ENCODE measurements at regions not wholly inside any gene's neighbourhood (a gene's known extent, or its start where the extent isn't known, plus 50 kb on each side); places are given as distances from the start of the nearest gene placed in this dataset.

GRCh38 chr14:66056926-66057552, 429.1 kb upstream of the CCDC196 start:
- TF ChIP-seq, protein P1, sequence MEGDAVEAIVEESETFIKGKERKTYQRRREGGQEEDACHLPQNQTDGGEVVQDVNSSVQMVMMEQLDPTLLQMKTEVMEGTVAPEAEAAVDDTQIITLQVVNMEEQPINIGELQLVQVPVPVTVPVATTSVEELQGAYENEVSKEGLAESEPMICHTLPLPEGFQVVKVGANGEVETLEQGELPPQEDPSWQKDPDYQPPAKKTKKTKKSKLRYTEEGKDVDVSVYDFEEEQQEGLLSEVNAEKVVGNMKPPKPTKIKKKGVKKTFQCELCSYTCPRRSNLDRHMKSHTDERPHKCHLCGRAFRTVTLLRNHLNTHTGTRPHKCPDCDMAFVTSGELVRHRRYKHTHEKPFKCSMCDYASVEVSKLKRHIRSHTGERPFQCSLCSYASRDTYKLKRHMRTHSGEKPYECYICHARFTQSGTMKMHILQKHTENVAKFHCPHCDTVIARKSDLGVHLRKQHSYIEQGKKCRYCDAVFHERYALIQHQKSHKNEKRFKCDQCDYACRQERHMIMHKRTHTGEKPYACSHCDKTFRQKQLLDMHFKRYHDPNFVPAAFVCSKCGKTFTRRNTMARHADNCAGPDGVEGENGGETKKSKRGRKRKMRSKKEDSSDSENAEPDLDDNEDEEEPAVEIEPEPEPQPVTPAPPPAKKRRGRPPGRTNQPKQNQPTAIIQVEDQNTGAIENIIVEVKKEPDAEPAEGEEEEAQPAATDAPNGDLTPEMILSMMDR (IDR thresholded peaks at IDR 0.05): no peak
- no peak for TF ChIP-seq POLR2A (IDR thresholded peaks at IDR 0.05)
- H3K4me3 ChIP-seq: no peak overlapping the region
- H3K4me1 ChIP-seq: no peaks in the 10 kb centered on the region
- H3K9me3 ChIP-seq: no peaks in the 10 kb centered on the region
- no peak overlapping the region for H3K27ac ChIP-seq
- no peaks in the 10 kb centered on the region for H3K36me3 ChIP-seq
- no peak for DNase-seq
- no peaks in the 10 kb centered on the region for H3K27me3 ChIP-seq

- no peaks in the 10 kb centered on the region for H3K4me1 ChIP-seq
- H3K36me3 ChIP-seq: no peaks in the 10 kb centered on the region
- no peak overlapping the region for H3K27ac ChIP-seq
- H3K9me3 ChIP-seq: no peaks in the 10 kb centered on the region
- no peaks in the 10 kb centered on the region for H3K27me3 ChIP-seq
- no peak overlapping the region for H3K4me3 ChIP-seq
- TF ChIP-seq, protein P1 (IDR thresholded peaks at IDR 0.05): no peak
- TF ChIP-seq POLR2A (IDR thresholded peaks at IDR 0.05): no peak
- DNase-seq: no peak
Measured at GRCh38 chr14:66065188-66065587, 421.0 kb upstream of the CCDC196 start.

- TF ChIP-seq, protein P1 (IDR thresholded peaks at IDR 0.05): no peak
- no peak for TF ChIP-seq POLR2A (IDR thresholded peaks at IDR 0.05)
- Histone ChIP-seq H3K27me3 (no peaks in the 10 kb centered on the region), H3K9me3 (no peaks in the 10 kb centered on the region)
Measured at GRCh38 chr14:66066981-66067776, 419.0 kb upstream of the CCDC196 start.

DNA sequence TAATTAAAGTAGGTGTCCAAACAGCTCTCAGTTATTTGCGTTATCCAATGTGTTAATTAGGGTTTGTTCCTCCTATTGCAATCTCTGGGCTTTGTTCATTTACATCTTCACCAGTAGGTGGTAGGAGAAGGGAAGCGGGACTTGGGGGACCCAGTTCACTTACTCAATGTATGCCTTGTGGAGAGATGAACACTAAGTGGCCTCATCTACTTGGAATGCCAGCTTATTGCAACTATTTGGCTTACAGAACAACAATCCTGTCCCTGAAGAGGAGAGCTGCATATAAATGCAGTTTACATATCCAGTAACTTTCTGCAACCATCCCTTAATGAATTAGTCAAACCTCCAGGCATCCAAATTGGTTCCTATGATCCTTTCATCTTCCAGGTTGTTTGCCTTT, 417.1 kb upstream of the CCDC196 start:
- no peaks in the 10 kb centered on the region for H3K27me3 ChIP-seq
- no peaks in the 10 kb centered on the region for H3K4me1 ChIP-seq
- H3K9me3 ChIP-seq: no peaks in the 10 kb centered on the region
- no peaks in the 10 kb centered on the region for H3K36me3 ChIP-seq
- H3K4me3 ChIP-seq: no peak overlapping the region
- no peak overlapping the region for H3K27ac ChIP-seq
- no peak for DNase-seq
- no peak for TF ChIP-seq POLR2A (IDR thresholded peaks at IDR 0.05)
- TF ChIP-seq, protein P1 (IDR thresholded peaks at IDR 0.05): no peak

More at GRCh38 chr14:66066981-66067776, 419.0 kb upstream of the CCDC196 start:
- no peak for DNase-seq
- no peaks in the 10 kb centered on the region for H3K4me1 ChIP-seq
- no peaks in the 10 kb centered on the region for H3K36me3 ChIP-seq
- no peak overlapping the region for H3K4me3 ChIP-seq
- H3K27ac ChIP-seq: no peak overlapping the region

DNA sequence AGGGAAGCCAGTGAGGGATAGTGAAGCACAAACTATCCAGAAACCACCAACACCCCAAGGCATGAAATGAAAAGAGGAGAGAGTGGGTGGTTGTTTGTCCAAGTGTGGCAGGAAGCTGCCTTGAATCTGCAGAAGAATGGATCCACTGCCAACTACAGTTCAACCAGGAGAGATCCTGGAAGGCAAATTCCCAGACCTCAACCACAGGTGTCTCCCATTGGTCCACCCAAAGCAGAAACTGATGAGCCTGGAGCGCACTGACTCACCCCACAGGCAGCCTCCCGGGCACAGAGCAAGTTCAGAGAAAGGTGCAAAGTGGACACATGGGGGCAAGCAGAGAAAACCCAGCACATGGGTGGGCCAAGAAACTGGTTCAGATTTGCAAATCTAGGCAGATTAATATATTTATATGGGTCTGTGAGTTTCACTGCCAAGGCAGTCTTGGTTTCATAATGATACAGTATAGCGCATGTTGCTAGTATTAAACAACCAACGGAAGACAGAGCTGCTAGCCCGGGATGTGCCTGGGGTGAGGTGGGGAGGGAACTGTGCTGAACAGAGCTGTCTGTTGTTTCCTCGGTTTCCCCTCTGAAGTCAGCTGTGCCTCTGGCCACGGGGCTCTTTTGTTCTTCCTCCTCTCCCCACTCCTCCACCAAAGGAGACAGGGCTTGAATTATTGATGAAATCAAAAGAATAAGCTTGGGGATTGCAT, 416.2 kb upstream of the CCDC196 start:
- Histone ChIP-seq H3K9me3 (no peaks in the 10 kb centered on the region), H3K36me3 (no peaks in the 10 kb centered on the region), H3K27ac (no peak overlapping the region), H3K4me1 (no peaks in the 10 kb centered on the region), H3K27me3 (no peaks in the 10 kb centered on the region), H3K4me3 (no peak overlapping the region)
- TF ChIP-seq, protein P1 (IDR thresholded peaks at IDR 0.05): no peak
- TF ChIP-seq POLR2A (IDR thresholded peaks at IDR 0.05): no peak
- DNase-seq: no peak

All from Peyer's patch (tissue), 4 donors.